DOHH2 (cell line): ENCODE measurements at regions not wholly inside any gene's neighbourhood (a gene's known extent, or its start where the extent isn't known, plus 50 kb on each side); places are given as distances from the start of the nearest gene placed in this dataset.

Source experiments
- H3F3A ChIP-seq: fragments of 200-600 bp; sonication (generic), shearing (Covaris generic); 2 replicates; pipeline ENCODE4 v1.6.0; 2016; ENCODE audit warnings: antibody characterized with exemption, mild to moderate bottlenecking; ENCODE audit not compliant: control insufficient read depth, insufficient read depth
- H3K27ac ChIP-seq: fragments of 200-600 bp; sonication (generic); 2 replicates; pipeline ENCODE4 v1.5.1; 2014; ENCODE audit warnings: low read depth, mild to moderate bottlenecking, low read length, moderate library complexity
- H3K27me3 ChIP-seq: fragments of 200-600 bp; sonication (generic); 2 replicates; pipeline ENCODE4 v1.6.1; 2014; ENCODE audit warnings: mild to moderate bottlenecking, low read length, mixed read lengths; ENCODE audit not compliant: control insufficient read depth
- H3K36me3 ChIP-seq: fragments of 200-600 bp; sonication (generic); 2 replicates; pipeline ENCODE4 v1.6.1; 2014; ENCODE audit warnings: mild to moderate bottlenecking, low read length, moderate library complexity, mixed read lengths; ENCODE audit not compliant: control insufficient read depth
- H3K4me1 ChIP-seq: fragments of 200-600 bp; sonication (generic); 2 replicates; pipeline ENCODE4 v1.6.1; 2014; ENCODE audit warnings: mild to moderate bottlenecking, low read length, mixed read lengths; ENCODE audit not compliant: control insufficient read depth
- H3K4me2 ChIP-seq: fragments of 200-600 bp; sonication (generic); 2 replicates; pipeline ENCODE4 v1.6.0; 2014; ENCODE audit warnings: mild to moderate bottlenecking, low read length, moderate library complexity
- H3K4me3 ChIP-seq: fragments of 200-600 bp; sonication (generic); 2 replicates; pipeline ENCODE4 v1.5.1; 2014; ENCODE audit warnings: mild to moderate bottlenecking, low read length, mixed read lengths
- H3K79me2 ChIP-seq: fragments of 200-600 bp; sonication (generic); 2 replicates; pipeline ENCODE4 v1.6.1; 2014; ENCODE audit warnings: mild to moderate bottlenecking, low read length, mixed read lengths; ENCODE audit not compliant: control insufficient read depth
- H3K9me2 ChIP-seq: fragments of 200-600 bp; sonication (generic); replicated peaks from 2 replicates; pipeline ENCODE4 v1.6.1; 2014; ENCODE audit warnings: mild to moderate bottlenecking, low read length, mixed read lengths; ENCODE audit not compliant: control insufficient read depth
- H3K9me3 ChIP-seq: fragments of 200-600 bp; sonication (generic); 2 replicates; pipeline ENCODE4 v1.6.1; 2014; ENCODE audit warnings: antibody characterized with exemption, low read length, mixed read lengths; ENCODE audit not compliant: control insufficient read depth, insufficient read depth
- H4K20me1 ChIP-seq: fragments of 200-600 bp; sonication (generic); 2 replicates; pipeline ENCODE4 v1.6.0; 2014; ENCODE audit warnings: low read depth, mild to moderate bottlenecking, antibody characterized with exemption, low read length, moderate library complexity; ENCODE audit not compliant: control insufficient read depth, insufficient read depth
- CTCF ChIP-seq: fragments of 200-600 bp; sonication (generic); IDR thresholded peaks from one replicate; pipeline ENCODE4 v1.5.1; 2014; ENCODE audit warnings: antibody characterized with exemption, mild to moderate bottlenecking, low read depth, low read length; ENCODE audit not compliant: poor library complexity, severe bottlenecking
- EZH2phosphoT487 ChIP-seq: fragments of 200-600 bp; sonication (generic); IDR thresholded peaks from 2 replicates; pipeline ENCODE4 v1.6.1; 2017; ENCODE audit warnings: borderline replicate concordance, mild to moderate bottlenecking, antibody characterized with exemption, low read length, moderate library complexity, mixed read lengths

GRCh38 chr6:27755768-27756167 lies 156.4 kb downstream of the OR2B2 start:
- Histone ChIP-seq H3K4me3 (no peak overlapping the region), H3K4me1 (peaks cover 22% of the 10 kb centered on the region), H3K36me3 (no peaks in the 10 kb centered on the region), H3K4me2 (no peak overlapping the region), H4K20me1 (no peaks in the 10 kb centered on the region), H3K9me3 (no peaks in the 10 kb centered on the region), H3K27me3 (peaks cover 15% of the 10 kb centered on the region), H3F3A (peaks cover 16% of the 10 kb centered on the region), H3K79me2 (no peaks in the 10 kb centered on the region), H3K27ac (no peak overlapping the region), H3K9me2 (no peaks in the 10 kb centered on the region)
- TF ChIP-seq EZH2phosphoT487 = no peak
- no peak for TF ChIP-seq CTCF

- no peak for TF ChIP-seq EZH2phosphoT487
- TF ChIP-seq CTCF = no peak
- H3K4me3 ChIP-seq = peak overlapping the region; percentile 100
- H4K20me1 ChIP-seq = no peaks in the 10 kb centered on the region
- H3K9me3 ChIP-seq = no peaks in the 10 kb centered on the region
- peaks cover 16% of the 10 kb centered on the region for H3F3A ChIP-seq
- peaks cover 22% of the 10 kb centered on the region for H3K4me1 ChIP-seq
- no peak overlapping the region for H3K27ac ChIP-seq
- no peaks in the 10 kb centered on the region for H3K9me2 ChIP-seq
- H3K4me2 ChIP-seq = peak overlapping the region; percentile 98
- peaks cover 15% of the 10 kb centered on the region for H3K27me3 ChIP-seq
- no peaks in the 10 kb centered on the region for H3K79me2 ChIP-seq
- H3K36me3 ChIP-seq = no peaks in the 10 kb centered on the region
These were observed 157.8 kb downstream of the OR2B2 start for GRCh38 chr6:27754408-27754782.

GRCh38 chr6:27753668-27754407 lies 158.4 kb downstream of the OR2B2 start:
- Histone ChIP-seq H3K79me2 (no peaks in the 10 kb centered on the region), H3K4me2 (peak overlapping the region; percentile 98), H3K4me3 (peak overlapping the region; percentile 100), H3K9me2 (no peaks in the 10 kb centered on the region), H3K27me3 (peaks cover 15% of the 10 kb centered on the region), H3K27ac (no peak overlapping the region), H3F3A (peaks cover 16% of the 10 kb centered on the region), H3K36me3 (no peaks in the 10 kb centered on the region), H3K9me3 (no peaks in the 10 kb centered on the region), H4K20me1 (no peaks in the 10 kb centered on the region), H3K4me1 (peaks cover 22% of the 10 kb centered on the region)
- TF ChIP-seq CTCF (no peak), EZH2phosphoT487 (no peak)
